ENCODE measurements at regions not wholly inside any gene's neighbourhood (a gene's known extent, or its start where the extent isn't known, plus 50 kb on each side); places are given as distances from the start of the nearest gene placed in this dataset.

DNA sequence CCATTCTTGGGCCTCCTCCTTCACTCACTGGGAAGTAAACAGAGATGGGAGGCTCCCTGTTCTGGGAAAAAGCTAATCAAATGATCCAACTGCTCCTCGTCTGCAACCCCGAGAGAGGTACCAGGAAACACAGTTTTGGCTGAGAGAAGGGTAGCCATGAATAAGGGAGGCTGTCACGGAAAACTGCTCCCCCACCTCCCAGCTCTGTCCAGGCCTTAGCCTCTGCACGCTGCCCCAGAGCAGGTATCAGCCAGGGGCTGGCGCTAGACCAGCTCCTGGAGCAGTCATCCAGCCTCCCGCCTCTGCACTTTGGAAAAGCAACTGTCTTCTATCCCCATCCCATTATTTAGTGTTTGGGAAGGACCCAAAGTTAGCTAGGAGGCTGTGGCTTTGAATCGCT, 266.1 kb downstream of the NDUFS4 start:
- TF ChIP-seq CTCF (IDR thresholded peaks at IDR 0.05 in 8 of 11, conservative IDR thresholded peaks at IDR 0.05 in 3 of 11) (no peak), POLR2AphosphoS5 (IDR thresholded peaks at IDR 0.05) (no peak)
